Omental fat pad (tissue), 3 donors: ENCODE measurements at regions not wholly inside any gene's neighbourhood (a gene's known extent, or its start where the extent isn't known, plus 50 kb on each side); places are given as distances from the start of the nearest gene placed in this dataset.

Experiments
- ATAC-seq: fragments of 150-250 bp; one replicate; pipeline ENCODE4 v1.9.1; 2016; ENCODE audit warnings: mild to moderate bottlenecking, moderate library complexity; ENCODE audit not compliant: low FRiP score
- DNase-seq: peaks from one replicate; pipeline ENCODE4 v3.0.0-alpha.2; 2019; ENCODE audit warnings: low spot score
- CTCF ChIP-seq, 3 donors: fragments of 450-650 bp; IDR thresholded peaks; one replicate each; pipeline ENCODE4 v1.5.1; 2016 to 2017; ENCODE audit warnings: antibody characterized with exemption in 3 of 3, mild to moderate bottlenecking in 3 of 3, moderate library complexity in 2 of 3

GRCh38 chr2:41393621-41394020, 654.2 kb upstream of the PKDCC start:
- ATAC-seq, result no peak
- no peak for DNase-seq
- TF ChIP-seq CTCF (IDR thresholded peaks at IDR 0.05), result no peak

DNA sequence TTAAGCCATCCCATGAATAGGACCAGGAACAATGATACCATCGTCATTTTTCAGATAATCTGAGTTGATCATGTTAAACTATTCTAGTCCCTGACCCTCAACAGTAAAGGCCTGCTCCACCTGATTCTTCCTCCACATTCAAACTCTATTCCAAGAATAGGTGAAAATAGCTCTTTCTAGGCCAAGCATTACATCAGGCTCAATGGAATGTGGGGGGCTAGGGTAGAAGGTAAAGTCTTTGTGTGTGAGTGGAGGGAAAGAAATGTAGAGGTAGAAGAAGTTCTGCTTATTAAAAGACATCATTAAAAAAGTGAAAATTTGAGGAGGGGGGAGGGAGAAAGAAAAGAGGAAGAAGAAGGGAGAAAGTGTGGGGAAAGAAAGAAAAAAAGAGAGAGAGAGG, 653.3 kb upstream of the PKDCC start:
- no peak for TF ChIP-seq CTCF (IDR thresholded peaks at IDR 0.05)
- DNase-seq, result no peak
- ATAC-seq, result no peak

DNA sequence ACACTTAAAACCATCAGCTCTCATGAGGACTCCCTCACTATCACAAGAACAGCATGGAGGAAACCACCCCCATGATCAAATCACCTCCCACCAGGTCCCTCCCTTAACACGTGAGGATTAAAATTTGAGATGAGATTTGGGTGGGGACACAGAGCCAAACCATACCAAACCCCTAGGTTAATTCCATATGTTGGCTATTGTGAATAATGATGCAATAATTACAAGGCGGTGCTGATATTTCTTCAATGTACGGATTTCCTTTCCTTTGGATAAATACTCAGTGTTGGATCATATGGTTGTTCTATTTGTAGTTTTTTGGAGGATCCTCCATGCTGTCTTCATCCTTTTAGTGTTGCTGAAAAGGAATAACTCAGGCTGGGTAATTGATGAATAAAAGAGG, 652.1 kb upstream of the PKDCC start:
- no peak for TF ChIP-seq CTCF (IDR thresholded peaks at IDR 0.05)
- no peak for ATAC-seq
- no peak for DNase-seq

- TF ChIP-seq CTCF (IDR thresholded peaks at IDR 0.05), result no peak
- DNase-seq (no peak), ATAC-seq (no peak)
These were observed 648.3 kb upstream of the PKDCC start for GRCh38 chr2:41399437-41400087.

DNA sequence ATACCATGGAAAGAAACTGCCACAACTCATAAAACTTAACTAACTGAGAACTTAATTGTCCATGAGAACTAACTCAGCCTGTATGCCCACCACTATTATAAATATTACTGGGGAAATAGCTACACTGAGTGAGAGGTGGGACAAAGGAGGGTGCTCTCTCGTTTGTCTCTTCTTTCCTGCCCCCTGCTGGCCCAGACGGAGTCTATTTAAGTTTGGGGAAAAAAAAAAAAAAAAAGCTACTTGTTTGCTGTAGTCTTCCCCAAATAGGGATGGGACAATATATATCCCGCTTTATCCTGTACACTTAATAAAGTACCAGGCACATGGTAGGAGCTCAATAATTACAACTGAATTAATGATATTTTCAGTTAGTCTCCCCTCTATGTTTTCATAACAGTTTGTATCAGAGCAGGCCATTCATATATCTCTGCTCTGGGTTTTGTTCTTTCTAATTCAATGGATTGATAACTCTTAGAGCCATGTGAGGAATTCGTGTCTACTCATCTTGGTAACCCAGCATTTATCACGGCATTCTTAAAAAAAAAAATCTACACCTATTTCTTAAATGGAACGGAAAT, 647.6 kb upstream of the PKDCC start:
- ATAC-seq (no peak), DNase-seq (no peak)
- no peak for TF ChIP-seq CTCF (IDR thresholded peaks at IDR 0.05)

DNA sequence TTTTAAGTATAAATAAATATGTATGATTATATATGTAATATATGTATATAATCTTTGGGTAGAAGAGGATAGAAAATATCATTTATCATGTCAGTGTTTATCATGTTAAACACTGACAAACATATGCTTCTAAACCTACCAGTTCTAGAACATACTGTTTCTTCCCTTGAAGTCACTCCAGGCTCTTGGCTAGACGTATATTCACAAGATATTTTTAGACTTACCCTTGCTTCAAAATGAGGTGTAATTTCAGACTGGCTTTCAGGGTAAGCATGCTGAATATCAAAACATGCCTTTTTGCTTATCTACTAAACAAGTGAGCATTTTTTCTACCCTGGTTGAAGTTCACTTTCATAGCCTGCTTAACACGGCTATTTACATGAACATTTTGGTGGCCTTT, 642.4 kb upstream of the PKDCC start:
- ATAC-seq, result no peak
- DNase-seq, result no peak
- TF ChIP-seq CTCF (IDR thresholded peaks at IDR 0.05), result no peak

GRCh38 chr2:41409328-41409727, 638.5 kb upstream of the PKDCC start:
- DNase-seq (no peak), ATAC-seq (no peak)
- no peak for TF ChIP-seq CTCF (IDR thresholded peaks at IDR 0.05)
